MM.1S (cell line): ENCODE measurements at regions not wholly inside any gene's neighbourhood (a gene's known extent, or its start where the extent isn't known, plus 50 kb on each side); places are given as distances from the start of the nearest gene placed in this dataset.

Source experiments
- DNase-seq: peaks from one replicate; pipeline ENCODE4 v3.0.0-alpha.2; 2015
- H2AFZ ChIP-seq: fragments of 300-600 bp; sonication (generic); 2 replicates; pipeline ENCODE4 v1.6.0; 2016; ENCODE audit warnings: antibody characterized with exemption, low read length
- H3F3A ChIP-seq: fragments of 300-600 bp; sonication (generic); 2 replicates; pipeline ENCODE4 v1.6.1; 2016; ENCODE audit warnings: mild to moderate bottlenecking, antibody characterized with exemption, low read length, moderate library complexity, mixed read lengths; ENCODE audit not compliant: insufficient read depth
- H3K27ac ChIP-seq: fragments of 300-600 bp; sonication (generic); 2 replicates; pipeline ENCODE4 v1.5.1; 2016; ENCODE audit warnings: mild to moderate bottlenecking, low read length
- H3K27me3 ChIP-seq: fragments of 300-600 bp; sonication (generic); replicated peaks from 2 replicates; pipeline ENCODE4 v1.6.0; 2016; ENCODE audit warnings: low read length; ENCODE audit not compliant: insufficient read depth
- H3K36me3 ChIP-seq: fragments of 300-600 bp; sonication (generic); replicated peaks from 2 replicates; pipeline ENCODE4 v1.6.1; 2016; ENCODE audit warnings: mild to moderate bottlenecking, low read length, mixed read lengths; ENCODE audit not compliant: insufficient read depth
- H3K4me1 ChIP-seq: fragments of 300-600 bp; sonication (generic); 2 replicates; pipeline ENCODE4 v1.6.1; 2016; ENCODE audit warnings: low read length, mixed read lengths
- H3K4me2 ChIP-seq: fragments of 300-600 bp; sonication (generic); 2 replicates; pipeline ENCODE4 v1.6.0; 2016; ENCODE audit warnings: low read depth, low read length
- H3K4me3 ChIP-seq: fragments of 300-600 bp; sonication (generic); 2 replicates; pipeline ENCODE4 v1.5.1; 2016; ENCODE audit warnings: low read length, mixed read lengths
- H3K79me2 ChIP-seq: fragments of 300-600 bp; sonication (generic); 2 replicates; pipeline ENCODE4 v1.6.1; 2016; ENCODE audit warnings: mixed run types, low read length, mixed read lengths
- H3K9ac ChIP-seq: fragments of 300-600 bp; sonication (generic); 2 replicates; pipeline ENCODE4 v1.6.1; 2016; ENCODE audit warnings: low read length, mixed read lengths
- H3K9me2 ChIP-seq: fragments of 300-600 bp; sonication (generic); replicated peaks from 2 replicates; pipeline ENCODE4 v1.6.1; 2016; ENCODE audit warnings: mild to moderate bottlenecking, low read length, mixed read lengths; ENCODE audit not compliant: insufficient read depth
- H3K9me3 ChIP-seq: fragments of 300-600 bp; sonication (generic); replicated peaks from 2 replicates; pipeline ENCODE4 v1.6.1; 2016; ENCODE audit warnings: mild to moderate bottlenecking, low read length, mixed read lengths; ENCODE audit not compliant: insufficient read depth
- H4K20me1 ChIP-seq: fragments of 300-600 bp; sonication (generic); 2 replicates; pipeline ENCODE4 v1.6.1; 2016; ENCODE audit warnings: mild to moderate bottlenecking, low read length, moderate library complexity, mixed read lengths; ENCODE audit not compliant: insufficient read depth
- EZH2 ChIP-seq: fragments of 300-600 bp; sonication (generic); optimal IDR thresholded peaks from 2 replicates; pipeline ENCODE3; 2017; ENCODE audit warnings: low read depth, mild to moderate bottlenecking, antibody characterized with exemption, low read length, mixed read lengths
- EZH2phosphoT487 ChIP-seq: fragments of 300-600 bp; sonication (generic); IDR thresholded peaks from 2 replicates; pipeline ENCODE4 v1.6.1; 2018; ENCODE audit warnings: antibody characterized with exemption, low read length
- TF ChIP-seq, protein P1 (sequence below): fragments of 300-600 bp; sonication (generic); IDR thresholded peaks from 2 replicates; pipeline ENCODE4 v1.5.1; 2016; ENCODE audit warnings: antibody characterized with exemption, low read length, mixed read lengths

DNA sequence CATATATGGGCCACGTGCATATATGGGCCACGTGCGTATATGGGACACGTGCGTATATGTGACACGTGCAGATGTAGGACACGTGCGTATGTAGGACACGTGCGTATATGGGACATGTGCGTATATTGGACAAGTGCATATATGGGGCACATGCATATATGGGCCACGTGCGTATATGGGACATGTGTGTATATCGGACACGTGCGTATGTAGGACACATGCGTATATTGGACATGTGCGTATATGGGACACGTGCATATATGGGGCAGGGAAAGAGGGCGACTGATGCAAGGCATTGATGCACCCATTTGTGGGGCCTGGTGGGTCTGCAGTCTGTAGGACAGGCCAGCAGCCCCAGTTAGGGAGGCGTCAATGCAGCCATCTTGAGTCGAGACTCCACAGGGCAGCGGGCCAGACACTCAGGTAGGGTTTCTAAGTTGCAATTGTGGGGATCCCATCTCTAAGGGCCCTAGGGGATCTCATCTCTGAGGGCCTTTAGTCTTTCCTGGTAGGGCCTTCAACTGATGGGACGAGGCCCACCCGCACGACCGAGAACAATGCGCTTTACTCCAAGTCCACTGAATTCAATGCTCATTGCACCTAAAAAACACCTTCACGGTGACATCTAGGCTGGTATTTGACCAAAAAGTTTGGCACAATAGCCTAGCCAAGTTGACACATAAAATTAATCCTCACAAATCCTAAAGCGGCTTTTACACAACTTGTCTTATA is 92.3 kb upstream of the ZNF516 start:
- Histone ChIP-seq H3K4me1 (no peaks in the 10 kb centered on the region), H3F3A (no peaks in the 10 kb centered on the region), H3K4me3 (no peak overlapping the region), H3K9me2 (no peaks in the 10 kb centered on the region), H3K9ac (no peak overlapping the region), H3K9me3 (no peaks in the 10 kb centered on the region), H3K36me3 (no peaks in the 10 kb centered on the region), H3K79me2 (no peaks in the 10 kb centered on the region), H3K4me2 (no peak overlapping the region), H2AFZ (no peak overlapping the region), H3K27ac (no peak overlapping the region), H4K20me1 (no peaks in the 10 kb centered on the region), H3K27me3 (no peaks in the 10 kb centered on the region)
- TF ChIP-seq, protein P1, sequence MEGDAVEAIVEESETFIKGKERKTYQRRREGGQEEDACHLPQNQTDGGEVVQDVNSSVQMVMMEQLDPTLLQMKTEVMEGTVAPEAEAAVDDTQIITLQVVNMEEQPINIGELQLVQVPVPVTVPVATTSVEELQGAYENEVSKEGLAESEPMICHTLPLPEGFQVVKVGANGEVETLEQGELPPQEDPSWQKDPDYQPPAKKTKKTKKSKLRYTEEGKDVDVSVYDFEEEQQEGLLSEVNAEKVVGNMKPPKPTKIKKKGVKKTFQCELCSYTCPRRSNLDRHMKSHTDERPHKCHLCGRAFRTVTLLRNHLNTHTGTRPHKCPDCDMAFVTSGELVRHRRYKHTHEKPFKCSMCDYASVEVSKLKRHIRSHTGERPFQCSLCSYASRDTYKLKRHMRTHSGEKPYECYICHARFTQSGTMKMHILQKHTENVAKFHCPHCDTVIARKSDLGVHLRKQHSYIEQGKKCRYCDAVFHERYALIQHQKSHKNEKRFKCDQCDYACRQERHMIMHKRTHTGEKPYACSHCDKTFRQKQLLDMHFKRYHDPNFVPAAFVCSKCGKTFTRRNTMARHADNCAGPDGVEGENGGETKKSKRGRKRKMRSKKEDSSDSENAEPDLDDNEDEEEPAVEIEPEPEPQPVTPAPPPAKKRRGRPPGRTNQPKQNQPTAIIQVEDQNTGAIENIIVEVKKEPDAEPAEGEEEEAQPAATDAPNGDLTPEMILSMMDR, result no peak
- TF ChIP-seq EZH2 (no peak), EZH2phosphoT487 (no peak)
- DNase-seq, result no peak

DNA sequence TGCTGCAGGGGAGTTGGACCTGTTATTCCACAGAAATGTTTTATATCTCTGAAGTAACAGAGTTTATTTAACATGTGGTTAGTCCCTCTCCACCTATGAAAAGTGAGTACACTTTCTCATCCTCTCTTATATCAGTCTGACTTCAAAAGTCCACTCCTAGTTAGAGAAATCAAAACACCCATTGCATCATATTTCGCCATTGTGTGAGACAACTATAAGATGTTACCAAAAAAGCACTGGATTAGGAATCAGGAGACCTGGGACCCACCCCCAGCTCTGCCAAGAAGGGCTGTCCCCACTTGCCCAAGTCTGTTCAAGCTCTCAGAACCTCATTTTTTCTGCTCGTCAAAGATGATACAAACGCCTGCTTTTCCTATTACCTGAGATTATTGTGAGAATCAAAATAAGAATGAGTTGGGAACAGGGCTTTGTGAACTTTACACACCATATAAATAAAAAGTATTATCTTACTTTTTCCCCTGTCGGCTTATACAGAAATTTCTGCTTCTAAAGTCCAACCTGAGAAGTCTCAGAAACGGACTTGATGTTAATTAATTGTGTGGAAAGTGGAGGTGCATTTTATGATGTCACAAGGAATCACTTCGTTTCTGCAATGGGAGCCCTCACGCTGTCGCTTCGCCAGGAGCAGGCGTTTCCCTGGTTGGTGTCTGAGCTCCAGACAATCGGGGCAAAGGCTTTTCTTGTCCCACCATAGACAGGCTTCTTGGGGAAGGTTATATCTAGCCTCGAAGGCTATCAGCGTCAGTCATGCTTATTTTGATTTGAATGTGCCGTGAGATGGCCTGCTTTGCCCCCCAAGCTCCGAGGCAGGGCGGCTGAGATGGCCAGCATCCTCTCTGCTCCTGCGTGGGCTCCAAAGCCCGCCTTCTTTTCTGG is 89.6 kb upstream of the ZNF516 start:
- Histone ChIP-seq H3K9ac (no peak overlapping the region), H3K9me3 (no peaks in the 10 kb centered on the region), H4K20me1 (no peaks in the 10 kb centered on the region), H3K79me2 (no peaks in the 10 kb centered on the region), H3K36me3 (no peaks in the 10 kb centered on the region), H3K27ac (no peak overlapping the region), H3K27me3 (no peaks in the 10 kb centered on the region), H3K4me3 (no peak overlapping the region), H3K9me2 (no peaks in the 10 kb centered on the region), H3K4me2 (no peak overlapping the region), H3K4me1 (no peaks in the 10 kb centered on the region), H3F3A (no peaks in the 10 kb centered on the region), H2AFZ (no peak overlapping the region)
- TF ChIP-seq, protein P1, result no peak
- no peak for DNase-seq

DNA sequence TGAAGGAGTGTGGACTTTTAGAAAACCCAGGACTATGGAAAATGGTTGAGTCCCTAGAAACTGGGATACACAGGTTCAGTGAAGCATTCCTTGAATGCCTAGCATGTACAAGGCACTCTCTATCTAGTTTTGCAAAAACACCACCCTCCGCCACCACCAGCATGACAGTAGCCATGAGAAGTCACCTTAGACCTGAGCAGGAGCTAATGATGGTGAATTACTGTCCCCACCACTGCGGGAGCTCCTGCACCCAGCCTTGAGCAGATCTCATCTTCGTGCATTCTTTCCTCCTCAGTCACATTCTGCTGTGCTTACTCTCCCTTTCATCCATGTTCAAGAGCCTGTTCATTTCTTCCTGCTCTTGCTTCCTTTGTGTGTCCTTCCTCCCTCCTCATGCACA is 86.2 kb upstream of the ZNF516 start:
- Histone ChIP-seq H3K9ac (no peak overlapping the region), H3K9me3 (no peaks in the 10 kb centered on the region), H3K4me2 (no peak overlapping the region), H3K36me3 (no peaks in the 10 kb centered on the region), H2AFZ (no peak overlapping the region), H3K4me3 (no peak overlapping the region), H3K27me3 (no peaks in the 10 kb centered on the region), H3F3A (no peaks in the 10 kb centered on the region), H3K27ac (no peak overlapping the region), H4K20me1 (no peaks in the 10 kb centered on the region), H3K4me1 (no peaks in the 10 kb centered on the region), H3K9me2 (no peaks in the 10 kb centered on the region), H3K79me2 (no peaks in the 10 kb centered on the region)
- TF ChIP-seq EZH2phosphoT487 (no peak), EZH2 (no peak)
- TF ChIP-seq, protein P1, result no peak
- no peak for DNase-seq
